NCI-H1092 (cell line): ENCODE measurements at regions not wholly inside any gene's neighbourhood (a gene's known extent, or its start where the extent isn't known, plus 50 kb on each side); places are given as distances from the start of the nearest gene placed in this dataset.

ENCODE experiments used
- DNase-seq: peaks from one replicate; lab custom pipeline; 2025; lab: John Stamatoyannopoulos, UW

GRCh38 chr5:89457411-89458331 lies 574.7 kb upstream of the MEF2C start:
- DNase-seq, result peak; percentile 29

DNA sequence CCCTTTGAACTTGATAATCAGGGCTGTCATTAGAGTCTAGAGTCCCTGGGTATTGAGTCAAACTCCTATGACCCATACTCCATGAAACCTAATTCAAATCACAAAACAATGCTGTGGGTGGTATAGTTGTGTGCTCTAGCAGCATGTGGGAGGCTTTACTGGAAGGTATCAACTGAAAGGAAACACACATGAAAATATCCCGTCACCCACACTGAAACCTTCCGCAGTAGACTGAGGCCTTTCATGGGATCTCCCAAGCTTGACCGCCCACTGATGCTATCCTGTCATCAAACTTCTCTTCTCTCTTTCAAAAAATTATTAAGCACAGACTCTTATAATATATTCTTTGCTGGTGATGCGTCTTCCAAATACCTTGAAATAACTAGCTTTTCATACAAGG lies 569.1 kb upstream of the MEF2C start:
- DNase-seq, result no peak

GRCh38 chr5:89451263-89451662 lies 568.3 kb upstream of the MEF2C start:
- DNase-seq, result no peak

DNA sequence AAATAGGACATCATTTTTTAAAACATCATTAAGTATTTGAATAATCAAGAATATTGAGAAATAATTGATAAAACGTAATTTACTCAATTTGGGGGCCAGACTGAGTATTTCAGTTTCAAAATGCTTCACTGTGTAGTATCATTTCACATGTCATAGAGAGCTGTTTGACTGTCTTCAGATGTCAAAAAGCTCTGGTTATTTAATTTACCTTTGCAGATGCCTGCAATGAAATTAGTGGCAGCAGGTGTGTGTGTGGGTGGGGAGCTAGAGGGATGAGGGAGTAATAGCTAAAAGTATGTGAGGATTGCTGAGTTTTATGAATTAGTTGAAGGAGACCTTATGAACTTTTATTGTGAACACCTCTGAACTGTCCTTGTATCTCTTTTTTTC lies 567.2 kb upstream of the MEF2C start:
- no peak for DNase-seq

GRCh38 chr5:89449392-89450148 lies 566.6 kb upstream of the MEF2C start:
- DNase-seq, result no peak

DNA sequence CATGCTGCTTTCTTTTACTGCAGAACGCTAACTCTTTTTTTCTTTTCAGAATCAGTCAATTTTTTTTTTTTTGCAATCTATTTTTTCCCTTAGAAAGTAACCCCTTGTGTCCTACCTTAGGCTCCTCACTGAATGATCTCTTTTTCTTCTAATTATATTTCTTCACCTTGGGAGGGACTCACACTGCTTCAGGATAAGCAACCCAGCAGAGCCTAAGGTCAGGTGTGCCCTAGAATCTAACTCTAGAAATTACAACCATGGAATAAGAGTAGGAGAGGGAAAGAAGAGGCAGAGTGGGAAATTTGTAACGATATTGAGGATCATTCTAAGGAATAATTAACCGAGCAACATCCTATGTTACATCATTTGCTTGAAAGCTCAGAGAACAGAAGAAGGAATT lies 564.0 kb upstream of the MEF2C start:
- DNase-seq, result no peak

DNA sequence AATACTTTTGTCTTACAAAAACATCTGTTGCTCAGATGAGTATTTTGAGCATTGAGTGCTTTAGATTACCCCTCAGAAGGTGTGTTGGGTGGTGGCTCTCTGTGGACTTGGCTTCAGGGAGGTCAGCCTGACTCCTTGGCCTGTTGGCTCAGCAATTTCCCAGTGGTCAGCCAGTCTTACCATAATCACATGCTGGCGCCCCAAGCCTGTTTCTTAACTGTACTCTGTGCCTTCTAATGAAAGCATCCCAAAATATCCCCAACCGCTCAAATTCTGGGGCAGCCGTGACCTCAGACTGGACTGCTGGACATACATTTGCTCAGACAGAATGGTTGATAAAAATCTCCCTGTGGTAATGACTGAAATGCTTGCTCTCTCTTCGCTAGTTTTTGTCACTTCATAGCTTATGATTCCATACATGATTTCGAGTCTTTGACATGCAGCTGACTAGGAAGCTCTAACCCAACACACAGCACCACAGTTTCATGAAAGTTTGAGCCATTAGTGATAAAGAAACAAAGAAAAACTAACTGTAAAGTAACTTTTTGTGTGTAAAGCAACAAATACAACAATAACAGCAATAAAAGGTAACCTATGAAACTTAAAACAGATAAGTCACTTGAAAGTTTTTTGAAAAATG lies 562.2 kb upstream of the MEF2C start:
- no peak for DNase-seq

DNA sequence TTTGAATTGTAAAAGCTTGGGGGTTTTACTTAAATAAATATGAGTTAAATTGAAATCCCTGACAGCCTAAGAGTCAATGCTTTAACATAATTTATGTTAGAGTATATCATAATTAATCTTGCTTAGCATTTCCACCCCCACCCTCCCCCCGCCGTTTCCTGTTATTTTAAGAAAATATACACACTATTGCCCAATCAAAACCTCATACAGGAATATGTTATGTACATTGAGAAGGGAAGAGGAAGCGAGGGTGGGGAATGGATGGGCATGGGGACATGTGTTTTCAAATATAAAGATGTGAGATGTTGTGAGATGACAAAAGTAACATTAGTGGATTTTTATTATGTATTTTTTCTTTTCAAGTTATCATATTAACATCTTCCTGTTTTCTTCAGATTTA lies 561.1 kb upstream of the MEF2C start:
- DNase-seq, result no peak

DNA sequence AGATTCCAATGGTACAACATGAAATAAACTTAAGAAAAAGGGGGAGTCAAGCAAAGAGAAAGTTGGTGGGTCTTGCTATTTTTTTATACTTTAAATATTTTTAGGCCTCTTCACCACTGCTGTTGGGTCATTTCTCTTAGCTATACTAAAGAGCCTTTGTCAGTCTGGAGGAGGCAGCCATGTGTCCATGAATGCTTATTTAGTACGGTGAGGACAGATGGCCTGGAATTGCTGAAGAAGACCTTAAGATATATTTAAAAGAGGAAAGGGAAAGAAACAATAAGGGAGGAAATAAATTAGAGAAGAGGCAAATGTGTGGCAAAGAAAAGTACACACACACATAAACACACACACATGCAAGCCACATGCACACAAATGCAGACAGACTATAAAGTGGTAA lies 560.5 kb upstream of the MEF2C start:
- DNase-seq, result no peak

DNA sequence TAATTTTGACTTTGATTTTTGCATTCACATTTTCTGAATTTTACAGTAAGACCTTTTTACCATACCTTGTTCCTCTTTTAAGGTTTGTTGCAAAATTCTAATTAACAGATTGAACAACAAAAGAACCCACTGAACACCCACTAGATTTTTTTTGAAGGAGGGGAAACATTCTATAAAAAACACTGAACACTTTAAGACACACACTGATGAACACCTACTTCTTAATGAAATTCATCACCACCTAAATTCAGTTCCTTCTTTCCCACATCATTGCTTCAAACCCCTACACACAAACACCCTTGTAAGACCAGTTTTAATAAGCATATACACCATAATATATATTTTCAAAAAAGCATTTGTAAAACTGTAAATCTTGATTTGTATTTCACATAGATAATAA lies 559.0 kb upstream of the MEF2C start:
- no peak for DNase-seq

DNA sequence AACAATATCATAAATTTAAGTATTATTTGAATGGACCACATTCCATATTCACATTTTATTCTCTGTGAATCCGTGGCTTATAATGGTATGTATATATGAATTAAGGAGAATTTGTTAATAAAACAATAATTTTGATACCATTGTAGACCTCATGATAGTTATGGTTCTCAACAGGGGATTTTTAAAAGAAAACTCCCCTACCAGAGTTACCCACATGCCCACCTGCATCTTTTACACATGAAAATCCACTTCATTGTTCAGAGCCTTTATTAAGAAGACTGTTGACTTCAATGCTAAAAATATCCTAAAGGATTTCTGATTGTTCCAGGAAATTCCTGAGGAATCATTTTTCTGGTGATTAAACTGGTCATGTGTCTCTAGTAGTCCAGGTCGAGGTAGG lies 557.7 kb upstream of the MEF2C start:
- no peak for DNase-seq

DNA sequence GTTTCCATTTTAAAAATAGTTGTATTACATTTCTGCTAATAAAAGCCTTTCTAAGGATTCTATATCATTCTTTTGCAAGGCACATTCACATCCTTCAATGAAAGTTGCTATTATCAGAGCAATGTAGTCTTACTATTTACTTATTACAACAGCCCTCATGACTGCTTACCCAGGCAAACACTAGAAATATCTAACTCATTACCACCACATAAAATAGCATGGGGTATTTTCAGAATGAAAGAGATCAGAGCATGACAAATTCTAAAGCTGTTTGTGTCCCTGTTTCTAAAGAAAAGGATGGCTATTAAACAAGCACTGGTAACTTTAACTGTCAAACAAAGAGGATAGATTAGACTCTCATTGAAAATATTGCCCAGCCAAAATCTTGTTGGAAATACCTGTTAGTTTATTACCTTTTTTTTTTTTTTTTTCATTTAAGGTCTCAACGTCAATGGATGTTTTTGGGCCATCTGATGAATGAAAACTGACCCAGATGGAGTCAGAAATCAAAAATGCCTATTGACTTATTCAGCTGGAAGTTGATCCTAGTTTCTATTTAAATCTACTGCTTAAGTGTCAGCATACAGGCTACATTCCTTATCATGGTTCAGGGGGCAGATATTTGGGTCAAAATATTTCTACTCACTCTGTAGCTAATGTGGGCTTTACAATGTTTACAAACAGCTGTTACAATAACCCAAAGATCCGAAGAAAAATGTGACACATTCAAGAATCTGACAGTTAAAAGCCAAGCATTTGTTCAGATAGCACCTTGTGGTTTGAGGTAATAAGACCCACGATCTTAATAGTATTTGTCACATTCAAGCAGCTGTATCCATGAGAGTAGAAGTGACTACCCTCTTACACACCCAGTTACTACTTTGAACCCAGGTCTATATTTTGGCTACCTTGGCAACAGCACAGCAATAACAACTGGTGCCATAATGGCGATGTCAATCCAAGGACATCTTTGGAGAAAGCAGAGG lies 554.8 kb upstream of the MEF2C start:
- DNase-seq, result no peak

- DNase-seq, result no peak
Observed at GRCh38 chr5:89436464-89436863, 553.5 kb upstream of the MEF2C start.

DNA sequence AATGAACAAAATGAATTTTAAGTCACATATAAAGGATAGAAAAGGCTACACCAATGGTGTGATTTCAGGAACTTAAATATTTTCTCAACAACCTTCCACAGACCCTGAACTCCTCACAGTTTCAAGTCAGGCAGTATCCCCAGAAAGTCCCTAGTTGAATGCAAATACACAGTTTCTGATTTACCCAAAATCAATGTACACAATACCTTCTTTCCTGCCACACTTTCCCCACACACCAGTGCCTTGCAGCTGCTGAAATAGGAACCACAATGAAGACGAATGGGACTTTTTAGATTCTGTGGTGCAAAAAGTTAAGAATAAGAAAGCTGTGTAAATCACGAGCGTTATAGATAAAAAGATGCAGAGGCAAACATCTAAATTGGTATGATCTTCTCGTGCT lies 552.4 kb upstream of the MEF2C start:
- DNase-seq, result no peak

- no peak for DNase-seq
Observed at GRCh38 chr5:89428624-89429023, 545.6 kb upstream of the MEF2C start.

- no peak for DNase-seq
Observed at GRCh38 chr5:89425062-89425461, 542.1 kb upstream of the MEF2C start.

- no peak for DNase-seq
Observed at GRCh38 chr5:89421035-89421434, 538.1 kb upstream of the MEF2C start.

DNA sequence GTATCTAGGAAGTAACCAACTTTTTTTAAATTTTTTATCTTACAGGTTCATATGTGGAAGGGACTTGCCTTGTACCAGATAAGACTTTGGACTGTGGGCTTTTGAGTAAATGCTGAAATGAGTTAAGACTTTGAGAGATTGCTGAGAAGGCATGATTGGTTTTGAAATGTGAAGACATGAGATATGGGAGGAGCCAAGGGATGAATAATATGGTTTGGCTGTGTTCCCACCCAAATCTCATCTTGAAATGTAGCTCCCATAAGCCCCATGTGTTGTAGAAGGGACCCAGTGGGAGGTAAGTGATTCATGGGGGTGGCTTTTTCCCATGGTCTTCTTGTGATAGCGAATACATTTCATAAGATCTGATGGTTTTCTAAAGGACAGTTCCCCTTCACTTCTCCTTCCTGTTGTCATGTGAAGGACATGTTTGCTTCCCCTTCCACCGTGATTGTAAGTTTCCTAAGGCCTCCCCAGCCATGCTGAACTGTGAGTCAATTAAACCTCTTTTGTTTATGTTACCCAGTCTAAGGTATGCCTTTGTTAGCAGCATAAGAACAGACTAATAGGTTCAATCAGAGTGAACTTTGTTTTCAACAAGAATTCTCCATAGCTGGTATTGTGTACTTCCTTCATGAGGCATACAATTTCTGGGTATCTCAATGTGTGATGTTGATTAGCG lies 535.6 kb upstream of the MEF2C start:
- no peak for DNase-seq

GRCh38 chr5:89417990-89418389 lies 535.0 kb upstream of the MEF2C start:
- no peak for DNase-seq

DNA sequence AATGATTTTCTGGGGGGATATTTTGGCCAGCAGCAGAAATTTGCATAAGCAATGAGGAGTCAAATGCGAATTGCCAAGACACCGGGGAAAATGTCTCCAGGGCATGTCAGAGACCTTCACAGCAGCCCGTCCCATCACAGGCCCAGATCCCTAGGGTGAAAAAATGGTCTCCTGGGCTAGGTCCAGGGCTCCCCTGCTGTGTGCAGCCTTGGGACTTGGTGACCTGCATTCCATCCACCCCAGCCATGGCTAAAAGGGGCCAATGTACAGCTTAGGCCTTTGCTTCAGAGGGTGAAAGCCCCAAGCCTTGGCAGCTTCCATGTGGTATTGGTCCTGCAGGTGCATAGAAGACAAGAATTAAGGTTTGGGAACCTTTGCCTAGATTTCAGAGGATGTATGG lies 534.5 kb upstream of the MEF2C start:
- DNase-seq, result no peak

DNA sequence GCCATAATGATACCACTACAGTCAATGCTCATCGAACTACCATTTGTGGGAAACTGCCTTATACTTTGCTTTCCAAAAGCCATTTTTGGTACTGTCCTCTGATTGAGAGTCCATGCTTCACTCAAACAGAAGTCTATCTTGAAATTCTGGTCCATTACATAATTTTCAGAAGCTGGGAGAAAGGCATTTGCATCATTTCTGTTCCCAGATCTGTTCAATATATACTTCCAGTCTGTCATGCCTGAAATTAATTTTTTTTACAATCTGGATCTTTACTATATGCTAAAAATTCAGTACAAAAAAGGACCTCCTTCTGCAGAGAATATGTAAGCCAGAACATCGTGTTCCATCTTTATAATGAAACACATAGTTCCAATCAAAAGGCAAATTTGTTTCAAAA lies 528.9 kb upstream of the MEF2C start:
- no peak for DNase-seq
